ENCODE measurements at regions not wholly inside any gene's neighbourhood (a gene's known extent, or its start where the extent isn't known, plus 50 kb on each side); places are given as distances from the start of the nearest gene placed in this dataset.

GRCh38 chr18:78711316-78711715 is 268.3 kb upstream of the SALL3 start:
- TF ChIP-seq CTCF (IDR thresholded peaks at IDR 0.05) (no peak), EP300 (IDR thresholded peaks at IDR 0.05; ENCODE audit: low read depth) (no peak), POLR2AphosphoS5 (IDR thresholded peaks at IDR 0.05) (no peak)
